H1 (cell line): ENCODE measurements at regions not wholly inside any gene's neighbourhood (a gene's known extent, or its start where the extent isn't known, plus 50 kb on each side); places are given as distances from the start of the nearest gene placed in this dataset.

Experiments used
- CTCF ChIP-seq, 3 experiments: IDR thresholded peaks; 1 replicate in 2 of 3; 2 replicates in 1 of 3; pipeline versions ENCODE4 v1.5.1 to v1.6.1; 2011; ENCODE audit warnings: low read length in 3 of 3, mild to moderate bottlenecking in 3 of 3, inconsistent platforms in 2 of 3, low read depth in 1 of 3, moderate library complexity in 1 of 3; ENCODE audit not compliant: insufficient read depth in 1 of 3; ENCODE audit errors: control extremely low read depth in 1 of 3
- FOSL1 ChIP-seq: IDR thresholded peaks from 2 replicates; pipeline ENCODE4 v1.6.1; 2011; ENCODE audit warnings: mild to moderate bottlenecking, low read depth, low read length, moderate library complexity; ENCODE audit not compliant: insufficient read depth
- MAX ChIP-seq: IDR thresholded peaks from 2 replicates; pipeline ENCODE4 v1.6.1; 2012; ENCODE audit warnings: inconsistent platforms
- NRF1 ChIP-seq: IDR thresholded peaks from 2 replicates; pipeline ENCODE4 v1.6.1; 2011; ENCODE audit warnings: mild to moderate bottlenecking, low read depth, low read length, improper control_type of control experiment
- RFX5 ChIP-seq: IDR thresholded peaks from 2 replicates; pipeline ENCODE4 v1.6.1; 2011; ENCODE audit warnings: low read depth, low read length, improper control_type of control experiment, borderline replicate concordance
- SIN3A ChIP-seq, 2 experiments: IDR thresholded peaks in 1 of 2; conservative IDR thresholded peaks in 1 of 2; 2 replicates each; pipeline ENCODE4 v1.6.1; 2011 to 2012; ENCODE audit warnings: low read length in 2 of 2, improper control_type of control experiment in 1 of 2, low read depth in 1 of 2, mild to moderate bottlenecking in 1 of 2
- SIRT6 ChIP-seq: IDR thresholded peaks from one replicate; pipeline ENCODE4 v1.7.1; 2012; ENCODE audit warnings: low read length, inconsistent platforms
- ZNF274 ChIP-seq: IDR thresholded peaks from 2 replicates; pipeline ENCODE4 v1.7.0; 2012; ENCODE audit warnings: low read length, borderline replicate concordance; ENCODE audit errors: extremely low read depth

GRCh38 chr9:110140276-110140675, 67.7 kb downstream of the C9orf152 start (continued):
- TF ChIP-seq CTCF (IDR thresholded peaks at IDR 0.05; ENCODE audit: control extremely low read depth in 1 of 3, insufficient read depth in 1 of 3, low read depth in 1 of 3, low read length in 3 of 3) (no peak), SIN3A (conservative IDR thresholded peaks at IDR 0.05 in 1 of 2, IDR thresholded peaks at IDR 0.05 in 1 of 2; ENCODE audit: low read depth in 1 of 2, low read length in 2 of 2) (no peak), RFX5 (no peak), ZNF274 (no peak), FOSL1 (no peak), MAX (no peak), SIRT6 (no peak), NRF1 (no peak)
